ENCODE measurements at regions not wholly inside any gene's neighbourhood (a gene's known extent, or its start where the extent isn't known, plus 50 kb on each side); places are given as distances from the start of the nearest gene placed in this dataset.

GRCh38 chr7:405489-406211 lies 114.0 kb downstream of the PDGFA start:
- no peak overlapping the region for H3K4me3 Mint-ChIP-seq
- no peaks in the 10 kb centered on the region for H3K4me1 Mint-ChIP-seq
- no peaks in the 10 kb centered on the region for H3K4me1 ChIP-seq (ENCODE audit: control insufficient read depth, insufficient read depth, low read length)
- peak in 1 of 2 donors; percentile 12 for DNase-seq
- no peak for ATAC-seq
- no peak overlapping the region for H3K27ac Mint-ChIP-seq
- no peak overlapping the region for H3K27ac ChIP-seq (ENCODE audit: low read length)
- intact Hi-C loops (cut with micrococcal nuclease) = no loop called here
- no peak overlapping the region for H3K4me3 ChIP-seq (ENCODE audit: low read length)
- WGBS (ENCODE audit: insufficient coverage) = 86% methylated on average over 20 of the region's 20 CpGs
- H3K9me3 ChIP-seq (ENCODE audit: control insufficient read depth, insufficient read depth, low read length) = no peaks in the 10 kb centered on the region
- H3K27me3 Mint-ChIP-seq (ENCODE audit: low read depth in 2 of 2) = peaks cover 11 to 12% of the 10 kb centered on the region in 2 donors
- H3K27me3 ChIP-seq (ENCODE audit: control insufficient read depth, insufficient read depth, low read length) = peaks cover 2% of the 10 kb centered on the region
- no peaks in the 10 kb centered on the region for H3K36me3 ChIP-seq (ENCODE audit: control insufficient read depth, insufficient read depth, low read length)
- H3K9me3 Mint-ChIP-seq = peaks cover 0 to 4% of the 10 kb centered on the region in 2 donors
- TF ChIP-seq CTCF (IDR thresholded peaks at IDR 0.05) = no peak
- no peaks in the 10 kb centered on the region for H3K36me3 Mint-ChIP-seq

GRCh38 chr7:407721-408539 lies 111.7 kb downstream of the PDGFA start:
- H3K27me3 Mint-ChIP-seq (ENCODE audit: low read depth in 2 of 2) = peaks cover 5 to 11% of the 10 kb centered on the region in 2 donors
- no peak overlapping the region for H3K27ac ChIP-seq (ENCODE audit: low read length)
- H3K9me3 Mint-ChIP-seq = peaks cover 0 to 4% of the 10 kb centered on the region in 2 donors
- H3K4me1 ChIP-seq (ENCODE audit: control insufficient read depth, insufficient read depth, low read length) = no peaks in the 10 kb centered on the region
- H3K4me3 ChIP-seq (ENCODE audit: low read length) = no peak overlapping the region
- WGBS (ENCODE audit: insufficient coverage) = 64% methylated on average over 6 of the region's 6 CpGs
- H3K36me3 ChIP-seq (ENCODE audit: control insufficient read depth, insufficient read depth, low read length) = no peaks in the 10 kb centered on the region
- intact Hi-C loops (cut with micrococcal nuclease) = no loop called here
- no peaks in the 10 kb centered on the region for H3K4me1 Mint-ChIP-seq
- H3K4me3 Mint-ChIP-seq = no peak overlapping the region
- no peaks in the 10 kb centered on the region for H3K36me3 Mint-ChIP-seq
- H3K27ac Mint-ChIP-seq = no peak overlapping the region
- H3K27me3 ChIP-seq (ENCODE audit: control insufficient read depth, insufficient read depth, low read length) = peaks cover 2% of the 10 kb centered on the region
- DNase-seq = peak in 1 of 2 donors; percentile 5
- H3K9me3 ChIP-seq (ENCODE audit: control insufficient read depth, insufficient read depth, low read length) = no peaks in the 10 kb centered on the region
- TF ChIP-seq CTCF (IDR thresholded peaks at IDR 0.05) = no peak
- ATAC-seq = no peak

GRCh38 chr7:408751-409311 lies 110.8 kb downstream of the PDGFA start:
- intact Hi-C loops (cut with micrococcal nuclease) = no loop called here
- H3K27me3 ChIP-seq (ENCODE audit: control insufficient read depth, insufficient read depth, low read length) = peaks cover 2% of the 10 kb centered on the region
- ATAC-seq (peak in 1 of 3 donors; percentile 24), DNase-seq (no peak)
- H3K4me3 Mint-ChIP-seq = no peak overlapping the region
- H3K4me3 ChIP-seq (ENCODE audit: low read length) = no peak overlapping the region
- peaks cover 3 to 11% of the 10 kb centered on the region in 2 donors for H3K27me3 Mint-ChIP-seq (ENCODE audit: low read depth in 2 of 2)
- no peaks in the 10 kb centered on the region for H3K4me1 Mint-ChIP-seq
- H3K4me1 ChIP-seq (ENCODE audit: control insufficient read depth, insufficient read depth, low read length) = no peaks in the 10 kb centered on the region
- no peak for TF ChIP-seq CTCF (IDR thresholded peaks at IDR 0.05)
- H3K9me3 Mint-ChIP-seq = peaks cover 0 to 4% of the 10 kb centered on the region in 2 donors
- H3K27ac Mint-ChIP-seq = no peak overlapping the region
- H3K36me3 ChIP-seq (ENCODE audit: control insufficient read depth, insufficient read depth, low read length) = no peaks in the 10 kb centered on the region
- H3K9me3 ChIP-seq (ENCODE audit: control insufficient read depth, insufficient read depth, low read length) = no peaks in the 10 kb centered on the region
- no peak overlapping the region for H3K27ac ChIP-seq (ENCODE audit: low read length)
- WGBS (ENCODE audit: insufficient coverage) = 90% methylated on average over 21 of the region's 21 CpGs
- H3K36me3 Mint-ChIP-seq = no peaks in the 10 kb centered on the region

All from natural killer cell (primary cell).